Liver (tissue), 8 donors: ENCODE measurements at regions not wholly inside any gene's neighbourhood (a gene's known extent, or its start where the extent isn't known, plus 50 kb on each side); places are given as distances from the start of the nearest gene placed in this dataset.

Source experiments
- DNase-seq: peaks from one replicate; pipeline ENCODE4 v3.0.0-alpha.2; 2017; ENCODE audit warnings: low spot score
- H3K27ac ChIP-seq, 2 donors: one replicate each; pipeline ENCODE4 v1.7.0; 2013; ENCODE audit warnings: inconsistent platforms in 2 of 2, low read length in 2 of 2, control low read depth in 1 of 2, low read depth in 1 of 2, mild to moderate bottlenecking in 1 of 2
- H3K27me3 ChIP-seq, 4 donors: one replicate each; pipeline versions ENCODE4 v1.6.1 to v1.7.0; 2013; ENCODE audit warnings: low read length in 3 of 4, inconsistent platforms in 1 of 4, mild to moderate bottlenecking in 1 of 4, moderate library complexity in 1 of 4; ENCODE audit not compliant: control insufficient read depth in 4 of 4, insufficient read depth in 4 of 4
- H3K36me3 ChIP-seq, 4 donors: one replicate each; pipeline versions ENCODE4 v1.6.1 to v1.7.0; 2013; ENCODE audit warnings: low read length in 3 of 4, mild to moderate bottlenecking in 3 of 4, low read depth in 1 of 4, moderate library complexity in 1 of 4; ENCODE audit not compliant: control insufficient read depth in 4 of 4, insufficient read depth in 3 of 4
- H3K4me1 ChIP-seq, 4 donors: one replicate each; pipeline versions ENCODE4 v1.6.1 to v1.7.0; 2013; ENCODE audit warnings: low read length in 3 of 4, mild to moderate bottlenecking in 3 of 4, moderate library complexity in 1 of 4; ENCODE audit not compliant: control insufficient read depth in 4 of 4, insufficient read depth in 4 of 4
- H3K4me3 ChIP-seq, 3 donors: one replicate each; pipeline versions ENCODE4 v1.6.1 to v1.7.0; 2013; ENCODE audit warnings: low read length in 3 of 3, control low read depth in 1 of 3, low read depth in 1 of 3, mild to moderate bottlenecking in 1 of 3
- H3K9ac ChIP-seq, 2 donors: one replicate each; pipeline ENCODE4 v1.7.0; 2013; ENCODE audit warnings: low read length in 2 of 2, mild to moderate bottlenecking in 2 of 2, moderate library complexity in 2 of 2, control low read depth in 1 of 2, low read depth in 1 of 2
- H3K9me3 ChIP-seq, 4 donors: one replicate each; pipeline versions ENCODE4 v1.6.1 to v1.7.0; 2013; ENCODE audit warnings: low read length in 3 of 4; ENCODE audit not compliant: control insufficient read depth in 4 of 4
- FOXA1 ChIP-seq: IDR thresholded peaks from 2 replicates; pipeline ENCODE4 v1.6.1; 2016; ENCODE audit warnings: antibody characterized with exemption
- FOXA2 ChIP-seq: IDR thresholded peaks from 2 replicates; pipeline ENCODE4 v1.6.1; 2016; ENCODE audit warnings: antibody characterized with exemption
- GABPA ChIP-seq, 2 donors: IDR thresholded peaks in 1 of 2; conservative IDR thresholded peaks in 1 of 2; 2 replicates each; pipeline ENCODE4 v1.6.1; 2016; ENCODE audit warnings: antibody characterized with exemption in 2 of 2, mild to moderate bottlenecking in 1 of 2, moderate library complexity in 1 of 2
- HNF4G ChIP-seq: IDR thresholded peaks from 2 replicates; pipeline ENCODE4 v1.6.1; 2016; ENCODE audit warnings: antibody characterized with exemption
- JUND ChIP-seq, 2 donors: IDR thresholded peaks; 2 replicates each; pipeline ENCODE4 v1.6.1; 2016; ENCODE audit warnings: antibody characterized with exemption in 2 of 2
- NR2F2 ChIP-seq: IDR thresholded peaks from 2 replicates; pipeline ENCODE4 v1.6.1; 2016; ENCODE audit warnings: antibody characterized with exemption
- RXRA ChIP-seq, 2 donors: IDR thresholded peaks; 2 replicates each; pipeline ENCODE4 v1.6.1; 2017 to 2018; ENCODE audit warnings: antibody characterized with exemption in 2 of 2, mild to moderate bottlenecking in 1 of 2
- SP1 ChIP-seq: IDR thresholded peaks from 2 replicates; pipeline ENCODE4 v1.6.1; 2018; ENCODE audit warnings: antibody characterized with exemption, mild to moderate bottlenecking
- TAF1 ChIP-seq: conservative IDR thresholded peaks from 2 replicates; pipeline ENCODE4 v1.6.1; 2016; ENCODE audit warnings: antibody characterized with exemption, mild to moderate bottlenecking
- YY1 ChIP-seq: IDR thresholded peaks from 2 replicates; pipeline ENCODE4 v1.6.1; 2016; ENCODE audit warnings: antibody characterized with exemption, mild to moderate bottlenecking
- ZBTB33 ChIP-seq: IDR thresholded peaks from 2 replicates; pipeline ENCODE4 v1.6.1; 2016; ENCODE audit warnings: antibody characterized with exemption
- WGBS: extraction: QIAGEN DNeasy Blood & Tissue Kit; methylation state at CpG from one replicate; pipeline ENCODE4 v1.1.7; 2013; 5-methylcytosine and 5-hydroxymethylcytosine counted together
- TF ChIP-seq, protein P1 (sequence below): fragments of 150-350 bp; IDR thresholded peaks from 2 replicates; pipeline ENCODE4 v1.5.1; 2017; ENCODE audit warnings: improper control_type of control experiment, low read depth, low read length; ENCODE audit not compliant: missing input control
- TF ChIP-seq, protein P2 (sequence below): IDR thresholded peaks from 2 replicates; pipeline ENCODE4 v1.6.1; 2016; ENCODE audit warnings: antibody characterized with exemption, mild to moderate bottlenecking
- donor health status: healthy.
- donor health status: healthy.
- donor health status: healthy.
- donor health status: healthy.
- donor health status: healthy.

DNA sequence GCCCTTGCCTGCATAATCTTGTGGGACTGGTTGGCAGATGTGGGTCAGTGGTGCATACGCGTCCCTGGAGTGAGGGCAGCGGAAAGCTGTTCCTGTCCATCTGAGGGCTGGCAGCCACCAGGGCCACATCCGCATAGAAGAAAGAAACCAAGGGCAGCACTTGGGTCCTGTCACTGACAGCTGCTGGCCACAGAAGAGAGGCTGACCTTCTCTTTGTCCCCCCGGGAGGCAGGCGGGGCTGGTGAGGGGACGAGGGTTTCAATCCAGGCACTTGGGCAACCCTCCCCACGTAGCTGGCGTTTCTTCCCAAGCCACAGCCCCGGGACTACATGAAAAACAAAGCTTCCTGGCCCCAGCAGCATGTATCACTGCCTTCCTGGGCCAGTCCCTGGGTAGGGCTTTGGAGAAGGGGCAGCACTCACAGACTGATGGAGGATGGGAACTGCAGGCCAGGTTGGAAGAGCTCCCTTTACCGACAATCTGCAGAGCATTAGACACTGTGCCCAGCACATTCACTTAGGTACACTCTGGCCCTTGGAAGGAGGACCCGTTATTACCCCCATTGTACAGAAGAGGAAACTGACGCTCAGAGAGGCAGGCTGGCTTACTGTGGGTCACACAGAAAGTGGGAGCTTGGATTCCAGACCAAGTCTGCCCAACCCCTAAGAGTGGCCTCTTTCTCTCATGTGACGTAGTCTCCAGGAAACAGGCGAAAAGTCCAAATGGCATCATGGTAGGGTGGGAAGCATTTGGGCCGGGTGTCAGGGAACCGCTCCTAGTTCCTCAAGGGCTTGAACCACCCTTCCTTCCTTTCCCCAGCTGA, 78.8 kb upstream of the SLC6A6 start:
- no peak overlapping the region for H3K9ac ChIP-seq
- no peaks in the 10 kb centered on the region for H3K27me3 ChIP-seq
- H3K9me3 ChIP-seq = peaks cover 0 to 3% (median 0%) of the 10 kb centered on the region in 4 donors
- no peaks in the 10 kb centered on the region for H3K36me3 ChIP-seq
- no peak for TF ChIP-seq FOXA1
- TF ChIP-seq, protein P1, sequence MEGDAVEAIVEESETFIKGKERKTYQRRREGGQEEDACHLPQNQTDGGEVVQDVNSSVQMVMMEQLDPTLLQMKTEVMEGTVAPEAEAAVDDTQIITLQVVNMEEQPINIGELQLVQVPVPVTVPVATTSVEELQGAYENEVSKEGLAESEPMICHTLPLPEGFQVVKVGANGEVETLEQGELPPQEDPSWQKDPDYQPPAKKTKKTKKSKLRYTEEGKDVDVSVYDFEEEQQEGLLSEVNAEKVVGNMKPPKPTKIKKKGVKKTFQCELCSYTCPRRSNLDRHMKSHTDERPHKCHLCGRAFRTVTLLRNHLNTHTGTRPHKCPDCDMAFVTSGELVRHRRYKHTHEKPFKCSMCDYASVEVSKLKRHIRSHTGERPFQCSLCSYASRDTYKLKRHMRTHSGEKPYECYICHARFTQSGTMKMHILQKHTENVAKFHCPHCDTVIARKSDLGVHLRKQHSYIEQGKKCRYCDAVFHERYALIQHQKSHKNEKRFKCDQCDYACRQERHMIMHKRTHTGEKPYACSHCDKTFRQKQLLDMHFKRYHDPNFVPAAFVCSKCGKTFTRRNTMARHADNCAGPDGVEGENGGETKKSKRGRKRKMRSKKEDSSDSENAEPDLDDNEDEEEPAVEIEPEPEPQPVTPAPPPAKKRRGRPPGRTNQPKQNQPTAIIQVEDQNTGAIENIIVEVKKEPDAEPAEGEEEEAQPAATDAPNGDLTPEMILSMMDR = no peak
- no peak for TF ChIP-seq FOXA2
- TF ChIP-seq TAF1 = no peak
- TF ChIP-seq, protein P2, sequence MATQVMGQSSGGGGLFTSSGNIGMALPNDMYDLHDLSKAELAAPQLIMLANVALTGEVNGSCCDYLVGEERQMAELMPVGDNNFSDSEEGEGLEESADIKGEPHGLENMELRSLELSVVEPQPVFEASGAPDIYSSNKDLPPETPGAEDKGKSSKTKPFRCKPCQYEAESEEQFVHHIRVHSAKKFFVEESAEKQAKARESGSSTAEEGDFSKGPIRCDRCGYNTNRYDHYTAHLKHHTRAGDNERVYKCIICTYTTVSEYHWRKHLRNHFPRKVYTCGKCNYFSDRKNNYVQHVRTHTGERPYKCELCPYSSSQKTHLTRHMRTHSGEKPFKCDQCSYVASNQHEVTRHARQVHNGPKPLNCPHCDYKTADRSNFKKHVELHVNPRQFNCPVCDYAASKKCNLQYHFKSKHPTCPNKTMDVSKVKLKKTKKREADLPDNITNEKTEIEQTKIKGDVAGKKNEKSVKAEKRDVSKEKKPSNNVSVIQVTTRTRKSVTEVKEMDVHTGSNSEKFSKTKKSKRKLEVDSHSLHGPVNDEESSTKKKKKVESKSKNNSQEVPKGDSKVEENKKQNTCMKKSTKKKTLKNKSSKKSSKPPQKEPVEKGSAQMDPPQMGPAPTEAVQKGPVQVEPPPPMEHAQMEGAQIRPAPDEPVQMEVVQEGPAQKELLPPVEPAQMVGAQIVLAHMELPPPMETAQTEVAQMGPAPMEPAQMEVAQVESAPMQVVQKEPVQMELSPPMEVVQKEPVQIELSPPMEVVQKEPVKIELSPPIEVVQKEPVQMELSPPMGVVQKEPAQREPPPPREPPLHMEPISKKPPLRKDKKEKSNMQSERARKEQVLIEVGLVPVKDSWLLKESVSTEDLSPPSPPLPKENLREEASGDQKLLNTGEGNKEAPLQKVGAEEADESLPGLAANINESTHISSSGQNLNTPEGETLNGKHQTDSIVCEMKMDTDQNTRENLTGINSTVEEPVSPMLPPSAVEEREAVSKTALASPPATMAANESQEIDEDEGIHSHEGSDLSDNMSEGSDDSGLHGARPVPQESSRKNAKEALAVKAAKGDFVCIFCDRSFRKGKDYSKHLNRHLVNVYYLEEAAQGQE = no peak
- H3K27ac ChIP-seq = no peak overlapping the region
- H3K4me1 ChIP-seq = no peaks in the 10 kb centered on the region
- no peak for DNase-seq
- WGBS = 85% methylated on average over 17 of the region's 17 CpGs
- no peak overlapping the region for H3K4me3 ChIP-seq

- Histone ChIP-seq H3K27me3 (no peaks in the 10 kb centered on the region), H3K9ac (no peak overlapping the region), H3K9me3 (peaks cover 0 to 2% (median 0%) of the 10 kb centered on the region in 4 donors), H3K36me3 (no peaks in the 10 kb centered on the region), H3K27ac (no peak overlapping the region), H3K4me1 (no peaks in the 10 kb centered on the region), H3K4me3 (no peak overlapping the region)
- 84% methylated on average over 13 of the region's 13 CpGs for WGBS
- no peak for DNase-seq
- TF ChIP-seq FOXA1 = no peak
- no peak for TF ChIP-seq ZBTB33
- TF ChIP-seq SP1 = no peak
- TF ChIP-seq HNF4G = no peak
- TF ChIP-seq FOXA2 = no peak
- no peak for TF ChIP-seq TAF1
- no peak for TF ChIP-seq YY1
- no peak for TF ChIP-seq NR2F2
- no peak for TF ChIP-seq JUND (IDR thresholded peaks at IDR 0.05)
- TF ChIP-seq GABPA (IDR thresholded peaks at IDR 0.05 in 1 of 2, conservative IDR thresholded peaks at IDR 0.05 in 1 of 2) = no peak
- TF ChIP-seq, protein P1 = no peak
- TF ChIP-seq RXRA (IDR thresholded peaks at IDR 0.05) = no peak
Observed at GRCh38 chr3:14324224-14324944, 78.0 kb upstream of the SLC6A6 start.
